ENCODE measurements at regions not wholly inside any gene's neighbourhood (a gene's known extent, or its start where the extent isn't known, plus 50 kb on each side); places are given as distances from the start of the nearest gene placed in this dataset.

GRCh38 chr5:162248107-162248713 lies 180.6 kb downstream of the GABRG2 start:
- TF ChIP-seq CTBP1 (IDR thresholded peaks at IDR 0.05; ENCODE audit: borderline replicate concordance) (no peak), BHLHE40 (IDR thresholded peaks at IDR 0.05; ENCODE audit: borderline replicate concordance) (no peak)

All from HEK293T (cell line).